Neural cell (in vitro differentiated cells): ENCODE measurements at regions not wholly inside any gene's neighbourhood (a gene's known extent, or its start where the extent isn't known, plus 50 kb on each side); places are given as distances from the start of the nearest gene placed in this dataset.

Experiments used
- EZH2 ChIP-seq: fragments of 200-600, 300-800 bp; shearing (Covaris generic), sonication (generic); IDR thresholded peaks from 2 replicates; pipeline ENCODE4 v1.6.1; 2014; ENCODE audit warnings: antibody characterized with exemption, low read length, borderline replicate concordance, mild to moderate bottlenecking; ENCODE audit not compliant: insufficient read depth, poor library complexity, severe bottlenecking
- MXI1 ChIP-seq: fragments of 450-650 bp; conservative IDR thresholded peaks from 2 replicates; pipeline ENCODE4 v1.6.1; 2014; ENCODE audit warnings: antibody characterized with exemption, mild to moderate bottlenecking; ENCODE audit not compliant: poor library complexity, severe bottlenecking
- RAD21 ChIP-seq: fragments of 450-650 bp; conservative IDR thresholded peaks from 2 replicates; pipeline ENCODE4 v1.6.1; 2014; ENCODE audit warnings: antibody characterized with exemption, mild to moderate bottlenecking, moderate library complexity
- TF ChIP-seq, protein P1 (sequence below): fragments of 450-650 bp; IDR thresholded peaks from 2 replicates; pipeline ENCODE4 v1.5.1; 2014; ENCODE audit warnings: antibody characterized with exemption, mild to moderate bottlenecking, moderate library complexity; ENCODE audit not compliant: poor library complexity, severe bottlenecking

- TF ChIP-seq, protein P1, sequence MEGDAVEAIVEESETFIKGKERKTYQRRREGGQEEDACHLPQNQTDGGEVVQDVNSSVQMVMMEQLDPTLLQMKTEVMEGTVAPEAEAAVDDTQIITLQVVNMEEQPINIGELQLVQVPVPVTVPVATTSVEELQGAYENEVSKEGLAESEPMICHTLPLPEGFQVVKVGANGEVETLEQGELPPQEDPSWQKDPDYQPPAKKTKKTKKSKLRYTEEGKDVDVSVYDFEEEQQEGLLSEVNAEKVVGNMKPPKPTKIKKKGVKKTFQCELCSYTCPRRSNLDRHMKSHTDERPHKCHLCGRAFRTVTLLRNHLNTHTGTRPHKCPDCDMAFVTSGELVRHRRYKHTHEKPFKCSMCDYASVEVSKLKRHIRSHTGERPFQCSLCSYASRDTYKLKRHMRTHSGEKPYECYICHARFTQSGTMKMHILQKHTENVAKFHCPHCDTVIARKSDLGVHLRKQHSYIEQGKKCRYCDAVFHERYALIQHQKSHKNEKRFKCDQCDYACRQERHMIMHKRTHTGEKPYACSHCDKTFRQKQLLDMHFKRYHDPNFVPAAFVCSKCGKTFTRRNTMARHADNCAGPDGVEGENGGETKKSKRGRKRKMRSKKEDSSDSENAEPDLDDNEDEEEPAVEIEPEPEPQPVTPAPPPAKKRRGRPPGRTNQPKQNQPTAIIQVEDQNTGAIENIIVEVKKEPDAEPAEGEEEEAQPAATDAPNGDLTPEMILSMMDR = no peak
- TF ChIP-seq EZH2 (no peak), MXI1 (no peak), RAD21 (no peak)
Measured at GRCh38 chr20:46799781-46800408, 90.4 kb downstream of the SLC2A10 start.
